GDM1 (cell line): ENCODE measurements at regions not wholly inside any gene's neighbourhood (a gene's known extent, or its start where the extent isn't known, plus 50 kb on each side); places are given as distances from the start of the nearest gene placed in this dataset.

Experiments used
- DNase-seq: peaks from one replicate; lab custom pipeline; 2025; lab: John Stamatoyannopoulos, UW

GRCh38 chr22:49623176-49623575 lies 204.5 kb downstream of the BRD1 start:
- no peak for DNase-seq

GRCh38 chr22:49622241-49623105 lies 205.2 kb downstream of the BRD1 start:
- no peak for DNase-seq

GRCh38 chr22:49621601-49622210 lies 206.0 kb downstream of the BRD1 start:
- no peak for DNase-seq

GRCh38 chr22:49620666-49621065 lies 207.0 kb downstream of the BRD1 start:
- DNase-seq, result no peak

GRCh38 chr22:49620003-49620556 lies 207.6 kb downstream of the BRD1 start:
- no peak for DNase-seq

- DNase-seq, result no peak
These were observed 208.4 kb downstream of the BRD1 start for GRCh38 chr22:49619301-49619700.

- no peak for DNase-seq
These were observed 209.1 kb downstream of the BRD1 start for GRCh38 chr22:49618677-49618953.

- no peak for DNase-seq
These were observed 209.6 kb downstream of the BRD1 start for GRCh38 chr22:49617866-49618676.

- DNase-seq, result no peak
These were observed 210.4 kb downstream of the BRD1 start for GRCh38 chr22:49617264-49617663.

GRCh38 chr22:49616356-49617231 lies 211.1 kb downstream of the BRD1 start:
- no peak for DNase-seq

- DNase-seq, result no peak
These were observed 212.4 kb downstream of the BRD1 start for GRCh38 chr22:49614966-49615965.

GRCh38 chr22:49613511-49614270 lies 214.0 kb downstream of the BRD1 start:
- DNase-seq, result no peak

GRCh38 chr22:49613108-49613507 lies 214.6 kb downstream of the BRD1 start:
- DNase-seq, result no peak

GRCh38 chr22:49609207-49609876 lies 218.3 kb downstream of the BRD1 start:
- DNase-seq, result no peak

- DNase-seq, result no peak
These were observed 219.0 kb downstream of the BRD1 start for GRCh38 chr22:49608660-49609059.

GRCh38 chr22:49608228-49608627 lies 219.4 kb downstream of the BRD1 start:
- DNase-seq, result no peak

GRCh38 chr22:49607821-49608220 lies 219.9 kb downstream of the BRD1 start:
- no peak for DNase-seq

- no peak for DNase-seq
These were observed 220.9 kb downstream of the BRD1 start for GRCh38 chr22:49606562-49607290.
